ENCODE measurements at regions not wholly inside any gene's neighbourhood (a gene's known extent, or its start where the extent isn't known, plus 50 kb on each side); places are given as distances from the start of the nearest gene placed in this dataset.
"Not testable (repeated sequence)": the region's sequence is repeated elsewhere in the genome, so short reads cannot be mapped to it uniquely, and the experiment has no call there.

- no peak for DNase-seq
These were observed 54.5 kb upstream of the HTR4 start for GRCh38 chr5:148708854-148709253.

- DNase-seq, result no peak
These were observed 57.6 kb upstream of the HTR4 start for GRCh38 chr5:148711961-148712360.

GRCh38 chr5:148713735-148714508, 59.6 kb upstream of the HTR4 start:
- no peak for DNase-seq

- no peak for DNase-seq
These were observed 62.4 kb upstream of the HTR4 start for GRCh38 chr5:148716716-148717115.

GRCh38 chr5:148717668-148718067, 63.3 kb upstream of the HTR4 start:
- DNase-seq, result no peak

- DNase-seq, result no peak
These were observed 65.3 kb upstream of the HTR4 start for GRCh38 chr5:148719605-148720004.

GRCh38 chr5:148720257-148720656, 65.9 kb upstream of the HTR4 start:
- DNase-seq, result no peak

GRCh38 chr5:148723143-148723542, 68.8 kb upstream of the HTR4 start:
- DNase-seq, result no peak

GRCh38 chr5:148725675-148726074, 71.3 kb upstream of the HTR4 start:
- DNase-seq, result no peak

GRCh38 chr5:148729182-148729581, 74.9 kb upstream of the HTR4 start:
- no peak for DNase-seq

- DNase-seq, result no peak
These were observed 75.9 kb upstream of the HTR4 start for GRCh38 chr5:148730270-148730669.

GRCh38 chr5:148730942-148731898, 76.9 kb upstream of the HTR4 start:
- peak; percentile 88 for DNase-seq

- no peak for DNase-seq
These were observed 78.4 kb upstream of the HTR4 start for GRCh38 chr5:148732692-148733091.

- peak; percentile 88 for DNase-seq
These were observed 79.5 kb upstream of the HTR4 start for GRCh38 chr5:148733601-148734438.

- DNase-seq, result no peak
These were observed 80.2 kb upstream of the HTR4 start for GRCh38 chr5:148734518-148734917.

GRCh38 chr5:148735301-148735835, 81.0 kb upstream of the HTR4 start:
- peak; percentile 64 for DNase-seq

- no peak for DNase-seq
These were observed 84.7 kb upstream of the HTR4 start for GRCh38 chr5:148739023-148739422.

- no peak for DNase-seq
These were observed 85.2 kb upstream of the HTR4 start for GRCh38 chr5:148739524-148739923.

GRCh38 chr5:148740079-148740858, 85.9 kb upstream of the HTR4 start:
- DNase-seq, result peak; percentile 45

GRCh38 chr5:148740966-148741742, 85.3 kb upstream of the ADRB2 start:
- peak; percentile 62 for DNase-seq

- not testable (repeated sequence) for DNase-seq
These were observed 84.6 kb upstream of the ADRB2 start for GRCh38 chr5:148741766-148742165.
